Cardiac fibroblast (primary cell): ENCODE measurements at regions not wholly inside any gene's neighbourhood (a gene's known extent, or its start where the extent isn't known, plus 50 kb on each side); places are given as distances from the start of the nearest gene placed in this dataset.

Experiments
- DNase-seq, 2 donors: peaks; one replicate each; pipeline versions ENCODE4 v3.0.0 to v3.0.0-alpha.2; 2010; ENCODE audit warnings: low read depth in 2 of 2
- H3K4me3 ChIP-seq, 2 donors: replicated peaks in 1 of 2; 1 replicate in 1 of 2; 2 replicates in 1 of 2; pipeline ENCODE4 v1.5.1; 2011; ENCODE audit warnings: low read depth in 2 of 2, low read length in 2 of 2, mild to moderate bottlenecking in 2 of 2, moderate library complexity in 1 of 2
- TF ChIP-seq, protein P1 (sequence below): IDR thresholded peaks from one replicate; pipeline ENCODE4 v1.5.1; 2011; ENCODE audit warnings: low read depth, mild to moderate bottlenecking, low read length, inconsistent platforms

DNA sequence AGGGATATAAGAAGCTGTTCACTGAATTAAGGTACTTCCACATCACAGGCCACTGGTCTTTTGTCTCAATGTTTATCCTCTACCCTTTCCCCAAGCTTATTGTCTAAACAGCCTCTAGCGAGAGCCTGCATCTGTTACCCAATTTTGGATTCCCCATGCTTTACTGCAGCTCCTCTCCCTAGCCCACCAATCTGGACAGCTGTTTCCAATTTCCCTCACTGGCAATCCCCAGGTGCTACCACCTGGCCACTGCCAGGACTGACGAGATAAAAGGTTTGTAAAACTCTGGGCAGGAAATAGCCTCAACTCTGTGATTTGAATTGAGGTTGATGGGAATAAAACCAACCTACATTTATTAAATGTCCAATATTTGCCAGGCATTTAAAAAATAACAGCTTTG is 58.0 kb upstream of the TEX9 start:
- no peak overlapping the region for H3K4me3 ChIP-seq
- TF ChIP-seq, protein P1, sequence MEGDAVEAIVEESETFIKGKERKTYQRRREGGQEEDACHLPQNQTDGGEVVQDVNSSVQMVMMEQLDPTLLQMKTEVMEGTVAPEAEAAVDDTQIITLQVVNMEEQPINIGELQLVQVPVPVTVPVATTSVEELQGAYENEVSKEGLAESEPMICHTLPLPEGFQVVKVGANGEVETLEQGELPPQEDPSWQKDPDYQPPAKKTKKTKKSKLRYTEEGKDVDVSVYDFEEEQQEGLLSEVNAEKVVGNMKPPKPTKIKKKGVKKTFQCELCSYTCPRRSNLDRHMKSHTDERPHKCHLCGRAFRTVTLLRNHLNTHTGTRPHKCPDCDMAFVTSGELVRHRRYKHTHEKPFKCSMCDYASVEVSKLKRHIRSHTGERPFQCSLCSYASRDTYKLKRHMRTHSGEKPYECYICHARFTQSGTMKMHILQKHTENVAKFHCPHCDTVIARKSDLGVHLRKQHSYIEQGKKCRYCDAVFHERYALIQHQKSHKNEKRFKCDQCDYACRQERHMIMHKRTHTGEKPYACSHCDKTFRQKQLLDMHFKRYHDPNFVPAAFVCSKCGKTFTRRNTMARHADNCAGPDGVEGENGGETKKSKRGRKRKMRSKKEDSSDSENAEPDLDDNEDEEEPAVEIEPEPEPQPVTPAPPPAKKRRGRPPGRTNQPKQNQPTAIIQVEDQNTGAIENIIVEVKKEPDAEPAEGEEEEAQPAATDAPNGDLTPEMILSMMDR = no peak
- DNase-seq = no peak

DNA sequence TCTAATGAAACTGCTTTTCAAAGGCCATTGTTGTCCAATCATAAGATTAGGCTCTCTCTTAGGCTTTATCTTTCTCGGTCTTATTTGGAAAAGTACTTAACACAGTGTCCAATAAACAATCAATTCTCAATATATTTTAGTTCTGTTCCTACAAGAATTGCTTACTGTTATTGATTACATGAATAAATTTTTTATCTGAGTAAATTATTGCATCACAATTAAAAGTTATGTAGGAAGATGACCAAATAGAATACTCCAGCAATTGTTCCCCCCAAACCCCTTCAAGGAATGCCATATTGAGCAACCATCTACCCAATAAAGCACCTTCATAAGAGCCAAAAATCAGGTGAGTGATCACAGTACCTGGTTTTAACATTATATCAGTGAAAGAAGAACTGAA is 55.0 kb upstream of the RFX7 start:
- TF ChIP-seq, protein P1 = no peak
- no peak for DNase-seq
- no peak overlapping the region for H3K4me3 ChIP-seq

DNA sequence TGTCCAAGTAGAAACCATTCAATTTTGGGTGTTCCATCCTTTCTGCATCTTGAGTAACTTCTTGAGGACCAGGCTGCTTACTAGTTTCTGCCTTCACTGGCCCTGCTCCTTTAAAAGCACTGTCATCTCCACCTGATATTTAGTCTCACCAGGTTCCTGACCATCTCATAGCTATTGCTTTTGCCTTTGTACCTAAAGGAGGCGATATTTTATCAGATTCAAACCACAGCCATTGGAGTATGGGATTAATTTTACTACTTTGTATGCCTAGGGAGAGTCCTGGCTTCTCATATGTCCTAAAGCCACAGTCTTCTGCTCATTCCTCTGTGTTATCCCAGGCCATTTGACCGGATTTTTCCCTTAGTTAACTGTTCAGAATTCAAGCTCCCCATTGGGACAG is 51.8 kb upstream of the RFX7 start:
- TF ChIP-seq, protein P1 = no peak
- peak in 1 of 2 donors; percentile 4 for DNase-seq
- no peak overlapping the region for H3K4me3 ChIP-seq

DNA sequence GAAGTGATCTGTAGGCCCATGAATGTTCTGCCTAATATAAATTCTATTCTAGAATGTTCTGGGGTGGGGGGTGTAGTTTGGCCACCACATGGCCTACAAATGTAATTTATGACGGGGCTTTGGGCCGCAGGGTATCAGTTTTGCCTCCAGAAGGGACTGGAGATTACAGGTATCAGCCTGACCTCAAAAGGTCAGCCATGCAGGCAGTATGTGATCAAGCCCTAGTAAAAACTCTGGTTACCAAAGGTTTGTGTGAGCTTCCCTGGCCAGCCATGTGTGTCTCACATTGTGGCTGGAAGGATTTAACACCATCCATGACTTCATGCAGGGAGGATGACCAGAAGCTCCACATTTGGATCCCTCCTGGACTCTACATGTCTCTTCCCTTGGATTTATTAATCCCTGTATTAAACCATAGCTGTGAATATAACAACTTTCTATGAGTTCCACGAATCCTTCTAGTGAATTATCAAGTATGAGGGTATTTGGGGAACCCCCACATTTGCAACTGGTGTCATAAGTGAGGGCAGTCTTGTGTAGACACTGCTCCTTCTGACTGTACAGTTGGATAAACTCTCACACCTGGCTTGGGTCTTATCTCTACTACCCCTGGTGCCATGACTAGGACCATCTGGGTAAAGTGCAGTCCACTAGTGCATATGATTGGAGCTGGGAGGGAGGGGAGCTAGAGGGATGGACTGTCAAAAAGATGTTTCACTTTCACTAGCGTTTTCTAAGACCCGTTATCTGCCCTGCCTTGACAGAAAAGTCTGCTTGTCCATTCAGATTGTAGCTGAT is 50.0 kb upstream of the RFX7 start:
- H3K4me3 ChIP-seq = no peak overlapping the region
- no peak for DNase-seq
- TF ChIP-seq, protein P1 = no peak
